ENCODE measurements at regions not wholly inside any gene's neighbourhood (a gene's known extent, or its start where the extent isn't known, plus 50 kb on each side); places are given as distances from the start of the nearest gene placed in this dataset.

DNA sequence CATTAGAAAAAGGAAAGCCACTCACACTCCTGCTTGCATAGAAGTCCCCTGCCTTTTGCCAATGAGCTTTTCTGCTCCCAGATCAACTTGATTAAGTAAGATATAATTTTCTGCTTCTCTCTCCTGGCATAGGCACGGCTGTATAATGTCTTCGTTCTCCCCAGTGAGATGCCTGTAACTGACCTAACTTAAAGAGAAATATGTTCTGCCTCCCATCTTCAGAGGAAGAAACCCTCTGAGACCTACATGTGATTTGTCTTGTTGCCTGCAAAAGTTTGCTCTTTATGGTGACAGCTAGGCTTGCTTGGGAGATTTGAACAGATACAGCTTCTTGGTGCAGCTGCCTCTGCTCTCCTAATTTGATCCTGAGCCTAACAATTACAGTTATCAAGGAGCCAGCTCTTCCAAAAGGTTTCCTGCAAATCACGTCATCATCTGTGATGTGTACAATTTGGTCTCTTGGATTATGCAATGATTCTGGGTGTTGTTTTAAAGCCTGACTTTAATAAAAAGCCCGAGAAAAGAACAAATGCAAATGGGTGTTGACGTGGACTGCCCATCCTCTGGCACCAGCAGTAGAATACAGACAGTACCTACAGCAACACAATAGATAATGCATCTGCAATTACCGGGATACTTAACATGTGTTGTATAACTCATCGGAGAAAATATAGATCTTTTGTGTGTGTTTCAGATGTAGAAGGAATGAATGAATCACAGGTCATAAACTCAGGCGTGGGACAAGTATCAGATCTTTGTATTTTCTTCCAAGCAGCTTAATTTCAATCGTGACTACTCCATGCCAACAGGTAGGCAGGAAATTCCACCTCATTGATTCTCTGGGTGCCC is 76.2 kb upstream of the KAZN start:
- Mint-ChIP-seq H3K36me3 (no peaks in the 10 kb centered on the region), H3K4me3 (no peak overlapping the region), H3K27me3 (peaks cover 4% of the 10 kb centered on the region), H3K9me3 (no peaks in the 10 kb centered on the region), H3K4me1 (no peaks in the 10 kb centered on the region), H3K27ac (no peak overlapping the region)

GRCh38 chr1:14522926-14523241 is 75.6 kb upstream of the KAZN start:
- Mint-ChIP-seq H3K4me3 (no peak overlapping the region), H3K36me3 (no peaks in the 10 kb centered on the region), H3K27ac (no peak overlapping the region), H3K9me3 (no peaks in the 10 kb centered on the region), H3K4me1 (no peaks in the 10 kb centered on the region), H3K27me3 (peaks cover 4% of the 10 kb centered on the region)

- H3K27me3 Mint-ChIP-seq: peaks cover 4% of the 10 kb centered on the region
- no peaks in the 10 kb centered on the region for H3K36me3 Mint-ChIP-seq
- no peaks in the 10 kb centered on the region for H3K9me3 Mint-ChIP-seq
- no peak overlapping the region for H3K4me3 Mint-ChIP-seq
- no peaks in the 10 kb centered on the region for H3K4me1 Mint-ChIP-seq
- H3K27ac Mint-ChIP-seq: no peak overlapping the region
Observed at GRCh38 chr1:14524826-14525636, 73.5 kb upstream of the KAZN start.

DNA sequence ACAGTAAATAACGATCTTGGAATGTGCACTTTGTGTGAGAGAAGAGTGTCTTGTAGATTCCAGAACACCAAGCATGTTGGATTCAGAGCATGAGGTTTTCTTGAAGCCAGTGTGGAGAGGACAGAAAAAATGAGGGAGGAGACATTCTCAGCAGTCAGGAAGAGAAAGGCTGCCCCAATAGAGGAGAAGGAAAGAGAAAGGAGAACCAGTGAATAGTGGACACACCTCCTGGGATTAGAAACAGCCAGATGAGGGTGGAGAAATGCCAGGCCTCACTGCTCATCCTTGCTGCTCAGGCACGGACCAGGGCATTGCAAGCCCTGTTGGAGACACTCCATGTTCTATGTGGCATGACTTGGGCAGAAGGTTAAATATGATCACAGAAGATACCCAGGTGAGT is 69.0 kb upstream of the KAZN start:
- H3K27ac Mint-ChIP-seq: no peak overlapping the region
- no peaks in the 10 kb centered on the region for H3K9me3 Mint-ChIP-seq
- H3K27me3 Mint-ChIP-seq: peaks cover 1% of the 10 kb centered on the region
- no peaks in the 10 kb centered on the region for H3K36me3 Mint-ChIP-seq
- H3K4me3 Mint-ChIP-seq: no peak overlapping the region
- H3K4me1 Mint-ChIP-seq: no peaks in the 10 kb centered on the region

DNA sequence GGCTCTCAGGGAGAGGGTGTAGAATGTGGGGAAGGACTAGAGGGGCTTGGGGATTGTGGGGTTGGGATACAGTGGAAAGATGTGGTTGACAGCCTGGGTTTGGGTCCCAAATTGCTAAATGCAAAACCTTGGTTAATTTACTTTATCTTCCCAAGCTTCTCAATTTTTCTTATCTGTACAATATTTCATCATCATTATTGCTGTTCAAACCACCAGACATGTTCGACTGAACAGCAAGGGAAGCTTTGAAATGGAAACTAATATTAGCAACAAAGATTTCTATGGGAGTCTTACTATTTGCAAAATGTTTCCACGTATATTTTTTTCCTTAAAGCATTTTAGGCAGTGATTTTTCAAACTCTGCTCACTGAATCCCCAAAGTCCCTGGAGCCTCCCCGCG is 67.0 kb upstream of the KAZN start:
- Mint-ChIP-seq H3K4me1 (no peaks in the 10 kb centered on the region), H3K27ac (no peak overlapping the region), H3K27me3 (peaks cover under 1% of the 10 kb centered on the region), H3K4me3 (no peak overlapping the region), H3K9me3 (no peaks in the 10 kb centered on the region), H3K36me3 (no peaks in the 10 kb centered on the region)

DNA sequence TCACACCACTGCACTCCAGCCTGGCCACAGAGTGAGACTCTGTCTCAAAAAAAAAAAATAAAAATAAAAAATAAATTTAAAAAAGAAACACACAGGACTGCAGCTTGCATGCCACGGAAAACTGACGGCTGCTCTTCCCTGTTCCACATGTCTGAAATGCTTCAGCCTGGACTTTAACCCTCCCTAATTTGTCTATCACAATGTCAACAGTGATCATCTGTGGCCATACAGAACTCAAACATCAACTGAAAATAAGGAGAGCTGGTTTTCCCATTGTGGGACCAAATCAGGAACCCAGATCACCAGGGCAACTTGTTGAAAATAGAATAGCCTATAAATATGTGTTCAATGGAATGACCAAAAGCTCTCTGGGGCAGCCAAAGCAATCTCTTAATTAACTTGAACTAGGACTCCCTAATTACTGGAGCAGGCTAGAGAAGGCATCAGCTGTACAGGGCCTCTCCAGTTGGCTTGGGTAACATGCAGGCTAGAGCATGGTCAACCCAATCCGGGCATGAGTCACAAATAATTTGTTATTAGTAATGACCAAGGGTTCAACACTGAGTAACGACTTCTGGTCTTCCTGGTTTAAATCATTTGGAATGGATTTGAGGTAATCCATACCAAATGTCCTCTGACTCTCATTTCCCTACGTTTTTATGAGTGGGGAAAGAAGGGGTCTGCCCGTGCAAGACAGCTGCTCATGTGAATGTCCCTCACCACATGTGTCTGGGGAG is 62.7 kb upstream of the KAZN start:
- H3K36me3 Mint-ChIP-seq: no peaks in the 10 kb centered on the region
- no peak overlapping the region for H3K27ac Mint-ChIP-seq
- H3K9me3 Mint-ChIP-seq: no peaks in the 10 kb centered on the region
- no peak overlapping the region for H3K4me3 Mint-ChIP-seq
- H3K27me3 Mint-ChIP-seq: peaks cover 1% of the 10 kb centered on the region
- no peaks in the 10 kb centered on the region for H3K4me1 Mint-ChIP-seq

DNA sequence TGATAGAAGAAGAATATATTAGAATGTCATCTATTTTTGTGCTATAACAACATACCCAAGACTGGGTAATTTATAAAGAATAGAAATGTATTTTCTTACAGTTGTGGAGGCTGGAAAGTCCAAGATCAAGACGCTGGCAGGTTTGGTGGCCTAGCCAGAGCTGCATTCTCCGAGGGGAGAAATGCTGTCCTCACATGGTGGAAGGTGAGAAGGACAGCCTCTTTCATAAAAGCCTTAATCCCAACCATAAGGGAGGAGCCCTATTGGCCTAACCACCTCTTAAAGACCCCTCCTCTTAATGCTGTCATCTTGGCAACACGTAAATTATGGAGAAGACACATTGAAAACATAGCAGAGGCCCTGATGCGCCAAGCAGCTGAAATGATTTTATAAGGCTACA is 60.1 kb upstream of the KAZN start:
- Mint-ChIP-seq H3K27ac (no peak overlapping the region), H3K4me3 (no peak overlapping the region), H3K9me3 (no peaks in the 10 kb centered on the region), H3K27me3 (peaks cover 1% of the 10 kb centered on the region), H3K36me3 (no peaks in the 10 kb centered on the region), H3K4me1 (no peaks in the 10 kb centered on the region)

- Mint-ChIP-seq H3K4me3 (no peak overlapping the region), H3K27me3 (peaks cover 1% of the 10 kb centered on the region), H3K27ac (no peak overlapping the region)
Observed at GRCh38 chr1:14539309-14539708, 59.2 kb upstream of the KAZN start.

DNA sequence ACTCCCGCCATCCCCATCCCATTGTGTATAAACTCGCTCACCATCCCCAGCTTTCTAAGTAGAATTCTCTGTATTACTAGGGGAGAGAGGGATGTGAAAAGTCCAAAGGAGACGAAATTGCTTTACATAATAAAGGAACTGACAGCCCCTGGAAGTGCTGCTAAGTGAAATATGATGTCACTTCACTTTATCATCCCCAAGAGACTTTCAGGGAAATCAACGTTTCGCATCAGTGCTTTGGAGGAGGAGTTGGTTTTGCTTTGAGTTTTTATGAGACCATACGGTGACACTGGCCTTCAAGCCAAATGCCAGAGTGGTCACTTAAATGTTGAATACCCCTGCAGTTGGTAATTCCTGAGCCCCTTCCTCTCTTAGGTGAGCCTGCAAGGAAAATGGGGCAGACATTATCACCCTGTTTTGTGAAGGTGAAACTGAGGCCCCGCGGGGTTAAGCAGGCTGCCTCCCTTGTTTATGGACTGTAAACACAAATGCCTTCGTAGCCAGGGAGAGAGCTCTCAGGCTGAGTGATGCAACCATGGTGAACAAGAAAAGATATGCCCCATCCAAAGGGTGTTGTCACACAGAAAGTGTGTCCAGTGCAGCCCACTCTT is 58.4 kb upstream of the KAZN start:
- Mint-ChIP-seq H3K27ac (no peak overlapping the region), H3K27me3 (peaks cover 1% of the 10 kb centered on the region), H3K9me3 (no peaks in the 10 kb centered on the region), H3K4me3 (no peak overlapping the region), H3K36me3 (no peaks in the 10 kb centered on the region), H3K4me1 (no peaks in the 10 kb centered on the region)

More at GRCh38 chr1:14539309-14539708, 59.2 kb upstream of the KAZN start:
- Mint-ChIP-seq H3K9me3 (no peaks in the 10 kb centered on the region), H3K36me3 (no peaks in the 10 kb centered on the region), H3K4me1 (no peaks in the 10 kb centered on the region)

DNA sequence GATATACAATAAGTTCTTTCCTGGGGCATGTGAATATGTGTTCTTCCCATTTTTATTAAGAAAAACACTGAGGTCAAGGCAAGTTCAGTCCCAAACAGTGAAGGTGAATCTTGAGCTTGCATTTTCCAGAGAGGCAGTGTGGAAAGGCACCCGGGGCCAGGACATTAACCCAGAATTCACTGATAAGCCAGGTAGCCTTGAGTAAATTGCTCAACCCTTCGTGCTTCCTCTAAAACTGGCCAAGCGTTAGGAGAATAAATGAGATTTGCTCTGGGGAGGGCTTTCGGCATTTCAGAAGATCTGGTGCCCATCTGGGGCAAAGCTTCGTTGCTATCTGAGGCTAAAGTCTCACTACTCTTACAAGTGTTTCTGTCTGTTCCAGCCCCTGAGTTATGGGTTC is 57.1 kb upstream of the KAZN start:
- H3K27ac Mint-ChIP-seq: no peak overlapping the region
- H3K9me3 Mint-ChIP-seq: no peaks in the 10 kb centered on the region
- no peak overlapping the region for H3K4me3 Mint-ChIP-seq
- H3K4me1 Mint-ChIP-seq: no peaks in the 10 kb centered on the region
- peaks cover 1% of the 10 kb centered on the region for H3K27me3 Mint-ChIP-seq
- H3K36me3 Mint-ChIP-seq: no peaks in the 10 kb centered on the region

GRCh38 chr1:14543191-14543840 is 55.2 kb upstream of the KAZN start:
- H3K27ac Mint-ChIP-seq: no peak overlapping the region
- no peaks in the 10 kb centered on the region for H3K4me1 Mint-ChIP-seq
- no peaks in the 10 kb centered on the region for H3K9me3 Mint-ChIP-seq
- H3K27me3 Mint-ChIP-seq: peaks cover 1% of the 10 kb centered on the region
- H3K36me3 Mint-ChIP-seq: no peaks in the 10 kb centered on the region
- no peak overlapping the region for H3K4me3 Mint-ChIP-seq

- H3K4me3 Mint-ChIP-seq: no peak overlapping the region
- H3K27me3 Mint-ChIP-seq: peaks cover 1% of the 10 kb centered on the region
- H3K4me1 Mint-ChIP-seq: no peaks in the 10 kb centered on the region
- H3K36me3 Mint-ChIP-seq: no peaks in the 10 kb centered on the region
- no peak overlapping the region for H3K27ac Mint-ChIP-seq
- no peaks in the 10 kb centered on the region for H3K9me3 Mint-ChIP-seq
Observed at GRCh38 chr1:14544319-14544718, 54.2 kb upstream of the KAZN start.

GRCh38 chr1:14545422-14546025 is 53.0 kb upstream of the KAZN start:
- no peaks in the 10 kb centered on the region for H3K9me3 Mint-ChIP-seq
- H3K27me3 Mint-ChIP-seq: peaks cover 1% of the 10 kb centered on the region
- no peak overlapping the region for H3K27ac Mint-ChIP-seq
- H3K36me3 Mint-ChIP-seq: no peaks in the 10 kb centered on the region
- no peak overlapping the region for H3K4me3 Mint-ChIP-seq
- no peaks in the 10 kb centered on the region for H3K4me1 Mint-ChIP-seq

GRCh38 chr1:14546416-14546815 is 52.1 kb upstream of the KAZN start:
- Mint-ChIP-seq H3K4me3 (no peak overlapping the region), H3K9me3 (no peaks in the 10 kb centered on the region)

More at GRCh38 chr1:14546416-14546815, 52.1 kb upstream of the KAZN start:
- no peaks in the 10 kb centered on the region for H3K36me3 Mint-ChIP-seq
- no peaks in the 10 kb centered on the region for H3K4me1 Mint-ChIP-seq
- H3K27ac Mint-ChIP-seq: no peak overlapping the region
- H3K27me3 Mint-ChIP-seq: peaks cover 1% of the 10 kb centered on the region

Measured in activated naive CD4-positive, alpha-beta T cell treated with anti-CD3 and anti-CD28 coated beads, Interleukin-2, amount 50 U/mL, for 24 hours (primary cell).